SK-N-SH (cell line): ENCODE measurements at regions not wholly inside any gene's neighbourhood (a gene's known extent, or its start where the extent isn't known, plus 50 kb on each side); places are given as distances from the start of the nearest gene placed in this dataset.

Experiments
- CTCF ChIA-PET: fragments of 300-600, 350-600 bp; formaldehyde crosslinking; extraction: SDS; loops from one replicate; lab custom pipeline; 2021; lab: Yijun Ruan, JAX
- POLR2A ChIA-PET: fragments of 350-600 bp; sonication (Branson Sonifier 250); formaldehyde crosslinking; extraction: SDS; loops from one replicate; lab custom pipeline; 2020; ENCODE audit warnings: antibody characterized with exemption, inconsistent platforms; lab: Yijun Ruan, JAX
- DNase-seq: peaks from one replicate; pipeline ENCODE4 v3.0.0; 2012
- H2AFZ ChIP-seq: fragments of 200-600 bp; sonication (generic); 2 replicates; pipeline ENCODE4 v1.8.1; 2016; ENCODE audit warnings: antibody characterized with exemption, mild to moderate bottlenecking, low read depth
- H3F3A ChIP-seq: fragments of 200-600 bp; sonication (generic); replicated peaks from 2 replicates; pipeline ENCODE3; 2016; ENCODE audit warnings: antibody characterized with exemption, mild to moderate bottlenecking; ENCODE audit not compliant: insufficient read depth
- H3K27ac ChIP-seq, 2 experiments: fragments of 200-500 bp in 1 of 2; fragments of 200-600 bp in 1 of 2; sonication (Bioruptor generic) in 1 of 2; sonication (generic), shearing (Covaris generic) in 1 of 2; 2 replicates each; pipeline versions ENCODE4 v1.5.1 to v1.6.1; 2014 to 2016; ENCODE audit warnings: low read depth in 2 of 2, inconsistent platforms in 1 of 2, low read length in 1 of 2, mild to moderate bottlenecking in 1 of 2, mixed read lengths in 1 of 2
- H3K27me3 ChIP-seq: fragments of 200-600 bp; sonication (generic), shearing (Covaris generic); 2 replicates; pipeline ENCODE4 v1.6.1; 2016; ENCODE audit warnings: mixed run types; ENCODE audit not compliant: insufficient read depth
- H3K36me3 ChIP-seq, 2 experiments: fragments of 200-500 bp in 1 of 2; fragments of 200-600 bp in 1 of 2; sonication (Bioruptor generic) in 1 of 2; sonication (generic) in 1 of 2; replicated peaks in 1 of 2; 2 replicates each; pipeline versions ENCODE3 to v1.5.1; 2014 to 2016; ENCODE audit warnings: low read length in 1 of 2, mild to moderate bottlenecking in 1 of 2; ENCODE audit not compliant: insufficient read depth in 2 of 2, control insufficient read depth in 1 of 2
- H3K4me1 ChIP-seq, 2 experiments: fragments of 200-500 bp in 1 of 2; fragments of 200-600 bp in 1 of 2; sonication (Bioruptor generic) in 1 of 2; sonication (generic), shearing (Covaris generic) in 1 of 2; 2 replicates each; pipeline versions ENCODE4 v1.5.1 to v1.6.1; 2014 to 2016; ENCODE audit warnings: low read depth in 1 of 2, low read length in 1 of 2, mixed run types in 1 of 2; ENCODE audit not compliant: insufficient read depth in 2 of 2, control insufficient read depth in 1 of 2
- H3K4me2 ChIP-seq: fragments of 200-600 bp; sonication (generic), shearing (Covaris generic); 2 replicates; pipeline ENCODE4 v1.6.1; 2017; ENCODE audit warnings: mixed run types
- H3K4me3 ChIP-seq, 2 experiments: fragments of 200-500 bp in 1 of 2; fragments of 200-600 bp in 1 of 2; sonication (Bioruptor generic) in 1 of 2; sonication (generic), shearing (Covaris generic) in 1 of 2; 2 replicates each; pipeline versions ENCODE4 v1.5.1 to v1.8.1; 2014 to 2016; ENCODE audit warnings: low read depth in 2 of 2, inconsistent platforms in 1 of 2, low read length in 1 of 2, mild to moderate bottlenecking in 1 of 2, mixed read lengths in 1 of 2, moderate library complexity in 1 of 2
- H3K79me2 ChIP-seq: fragments of 200-600 bp; sonication (generic); 2 replicates; pipeline ENCODE4 v1.8.1; 2017; ENCODE audit warnings: mild to moderate bottlenecking; ENCODE audit not compliant: insufficient read depth
- H3K9ac ChIP-seq: fragments of 200-600 bp; sonication (generic); 2 replicates; pipeline ENCODE4 v1.6.1; 2017; ENCODE audit warnings: mixed run types
- H3K9me2 ChIP-seq: fragments of 200-600 bp; sonication (generic); 2 replicates; pipeline ENCODE4 v1.6.1; 2017; ENCODE audit warnings: mixed run types
- H3K9me3 ChIP-seq: fragments of 200-600 bp; sonication (generic); 2 replicates; pipeline ENCODE4 v1.6.1; 2017; ENCODE audit warnings: mixed run types, mild to moderate bottlenecking, moderate library complexity
- H4K20me1 ChIP-seq: fragments of 200-600 bp; sonication (generic); 2 replicates; pipeline ENCODE4 v1.6.1; 2017; ENCODE audit warnings: mild to moderate bottlenecking, mixed run types; ENCODE audit not compliant: insufficient read depth
- CHD2 ChIP-seq: fragments of 150-350 bp; IDR thresholded peaks from 2 replicates; pipeline ENCODE4 v1.6.1; 2018; ENCODE audit warnings: low read length; ENCODE audit not compliant: partially characterized antibody
- ELF1 ChIP-seq: IDR thresholded peaks from 2 replicates; pipeline ENCODE4 v1.4.0; 2012
- EP300 ChIP-seq, 2 experiments: IDR thresholded peaks; 2 replicates each; pipeline versions ENCODE4 v1.4.0 to v1.6.1; 2012; ENCODE audit warnings: borderline replicate concordance in 1 of 2, low read depth in 1 of 2, low read length in 1 of 2
- GABPA ChIP-seq: IDR thresholded peaks from 2 replicates; pipeline ENCODE4 v1.4.0; 2012; ENCODE audit warnings: low read depth, mild to moderate bottlenecking
- JUND ChIP-seq: IDR thresholded peaks from 2 replicates; pipeline ENCODE4 v1.4.0; 2012
- MXI1 ChIP-seq: IDR thresholded peaks from 2 replicates; pipeline ENCODE4 v1.6.1; 2012; ENCODE audit warnings: mild to moderate bottlenecking, low read depth, low read length, improper control_type of control experiment
- NRF1 ChIP-seq: IDR thresholded peaks from 2 replicates; pipeline ENCODE4 v1.6.1; 2012; ENCODE audit warnings: low read depth, mild to moderate bottlenecking, low read length
- POLR2AphosphoS5 ChIP-seq: IDR thresholded peaks from 2 replicates; pipeline ENCODE4 v1.6.1; 2012; ENCODE audit warnings: low read depth, low read length
- RAD21 ChIP-seq: IDR thresholded peaks from 2 replicates; pipeline ENCODE4 v1.6.1; 2012; ENCODE audit warnings: mild to moderate bottlenecking, low read length
- RCOR1 ChIP-seq: fragments of 150-350 bp; IDR thresholded peaks from 2 replicates; pipeline ENCODE4 v1.6.1; 2017; ENCODE audit warnings: antibody characterized with exemption, low read length
- RFX5 ChIP-seq: IDR thresholded peaks from 2 replicates; pipeline ENCODE4 v1.6.1; 2012; ENCODE audit warnings: mild to moderate bottlenecking, improper control_type of control experiment, low read length
- SIN3A ChIP-seq: IDR thresholded peaks from 2 replicates; pipeline ENCODE4 v1.6.1; 2012; ENCODE audit warnings: low read depth, mild to moderate bottlenecking, low read length, moderate library complexity, borderline replicate concordance
- SMC3 ChIP-seq: IDR thresholded peaks from 2 replicates; pipeline ENCODE4 v1.6.1; 2012; ENCODE audit warnings: low read depth, low read length, improper control_type of control experiment
- TAF1 ChIP-seq: IDR thresholded peaks from 2 replicates; pipeline ENCODE4 v1.6.1; 2012; ENCODE audit warnings: low read depth, mild to moderate bottlenecking, low read length, moderate library complexity, borderline replicate concordance
- YY1 ChIP-seq: IDR thresholded peaks from 2 replicates; pipeline ENCODE4 v1.4.0; 2012; ENCODE audit warnings: low read depth, mild to moderate bottlenecking
- WGBS: methylation state at CpG from one replicate; pipeline ENCODE4 v1.1.6; 2017; ENCODE audit warnings: low lambda C conversion rate; 5-methylcytosine and 5-hydroxymethylcytosine counted together
- TF ChIP-seq, protein P1 (sequence below): IDR thresholded peaks from 2 replicates; pipeline ENCODE4; 2012
- TF ChIP-seq, protein P2 (sequence below): IDR thresholded peaks from 2 replicates; pipeline ENCODE4 v1.4.0; 2012; ENCODE audit warnings: low read depth, borderline replicate concordance
- TF ChIP-seq, protein P3 (sequence below): IDR thresholded peaks from 2 replicates; pipeline ENCODE4 v1.4.0; 2012; ENCODE audit warnings: low read depth, borderline replicate concordance
- TF ChIP-seq, protein P4 (sequence below): fragments of 150-350 bp; IDR thresholded peaks from 2 replicates; pipeline ENCODE4 v1.6.1; 2017; ENCODE audit warnings: antibody characterized with exemption, low read length, low read depth, borderline replicate concordance
- TF ChIP-seq, protein P5 (sequence below): fragments of 200-600 bp; sonication (generic); IDR thresholded peaks from 2 replicates; pipeline ENCODE4 v1.6.1; 2017; ENCODE audit warnings: antibody characterized with exemption, mild to moderate bottlenecking, moderate library complexity

DNA sequence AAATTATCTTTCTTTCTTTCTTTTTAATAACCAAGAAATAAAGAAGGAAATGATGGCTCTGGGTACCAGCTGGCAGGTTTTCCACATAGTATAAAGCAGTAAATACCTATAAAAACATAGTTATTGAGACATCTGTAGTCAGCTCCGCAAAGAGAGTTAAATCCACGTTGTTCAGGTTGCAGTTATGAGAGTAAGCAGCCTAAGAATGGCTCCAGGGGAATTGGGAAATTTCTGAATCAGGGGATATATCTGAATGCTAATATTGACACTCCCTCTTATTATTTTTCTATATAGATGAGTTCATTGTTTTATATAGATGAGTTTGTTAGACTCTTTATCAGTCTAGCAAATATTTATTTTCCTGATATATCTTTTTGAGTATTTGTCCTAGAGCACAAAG lies 322.0 kb upstream of the LRRC4C start:
- Histone ChIP-seq H3K79me2 (no peaks in the 10 kb centered on the region), H3K9ac (no peak overlapping the region), H3K4me3 (no peak overlapping the region), H3K9me2 (no peaks in the 10 kb centered on the region), H3K27ac (no peak overlapping the region), H3K4me1 (no peaks in the 10 kb centered on the region), H3K9me3 (no peaks in the 10 kb centered on the region), H3K4me2 (no peak overlapping the region), H4K20me1 (no peaks in the 10 kb centered on the region), H3K27me3 (no peaks in the 10 kb centered on the region), H3F3A (no peaks in the 10 kb centered on the region), H3K36me3 (no peaks in the 10 kb centered on the region), H2AFZ (no peak overlapping the region)
- ChIA-PET POLR2A (no interaction called here), CTCF (interaction anchor here (0.9 to 1.6 kb wide), 3 partner anchors 9 to 11 kb away, joined by 3 to 4 read pairs (median 3); no protein-coding TSS in a partner anchor)
- 4% methylated on average over 2 of the region's 2 CpGs for WGBS
- TF ChIP-seq RCOR1 (no peak), TAF1 (no peak), GABPA (no peak), NRF1 (no peak), ELF1 (no peak)
- TF ChIP-seq, protein P1, sequence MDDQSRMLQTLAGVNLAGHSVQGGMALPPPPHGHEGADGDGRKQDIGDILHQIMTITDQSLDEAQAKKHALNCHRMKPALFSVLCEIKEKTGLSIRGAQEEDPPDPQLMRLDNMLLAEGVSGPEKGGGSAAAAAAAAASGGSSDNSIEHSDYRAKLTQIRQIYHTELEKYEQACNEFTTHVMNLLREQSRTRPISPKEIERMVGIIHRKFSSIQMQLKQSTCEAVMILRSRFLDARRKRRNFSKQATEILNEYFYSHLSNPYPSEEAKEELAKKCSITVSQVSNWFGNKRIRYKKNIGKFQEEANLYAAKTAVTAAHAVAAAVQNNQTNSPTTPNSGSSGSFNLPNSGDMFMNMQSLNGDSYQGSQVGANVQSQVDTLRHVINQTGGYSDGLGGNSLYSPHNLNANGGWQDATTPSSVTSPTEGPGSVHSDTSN: no peak
- TF ChIP-seq, protein P2, sequence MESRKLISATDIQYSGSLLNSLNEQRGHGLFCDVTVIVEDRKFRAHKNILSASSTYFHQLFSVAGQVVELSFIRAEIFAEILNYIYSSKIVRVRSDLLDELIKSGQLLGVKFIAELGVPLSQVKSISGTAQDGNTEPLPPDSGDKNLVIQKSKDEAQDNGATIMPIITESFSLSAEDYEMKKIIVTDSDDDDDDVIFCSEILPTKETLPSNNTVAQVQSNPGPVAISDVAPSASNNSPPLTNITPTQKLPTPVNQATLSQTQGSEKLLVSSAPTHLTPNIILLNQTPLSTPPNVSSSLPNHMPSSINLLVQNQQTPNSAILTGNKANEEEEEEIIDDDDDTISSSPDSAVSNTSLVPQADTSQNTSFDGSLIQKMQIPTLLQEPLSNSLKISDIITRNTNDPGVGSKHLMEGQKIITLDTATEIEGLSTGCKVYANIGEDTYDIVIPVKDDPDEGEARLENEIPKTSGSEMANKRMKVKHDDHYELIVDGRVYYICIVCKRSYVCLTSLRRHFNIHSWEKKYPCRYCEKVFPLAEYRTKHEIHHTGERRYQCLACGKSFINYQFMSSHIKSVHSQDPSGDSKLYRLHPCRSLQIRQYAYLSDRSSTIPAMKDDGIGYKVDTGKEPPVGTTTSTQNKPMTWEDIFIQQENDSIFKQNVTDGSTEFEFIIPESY: no peak
- no peak for DNase-seq

DNA sequence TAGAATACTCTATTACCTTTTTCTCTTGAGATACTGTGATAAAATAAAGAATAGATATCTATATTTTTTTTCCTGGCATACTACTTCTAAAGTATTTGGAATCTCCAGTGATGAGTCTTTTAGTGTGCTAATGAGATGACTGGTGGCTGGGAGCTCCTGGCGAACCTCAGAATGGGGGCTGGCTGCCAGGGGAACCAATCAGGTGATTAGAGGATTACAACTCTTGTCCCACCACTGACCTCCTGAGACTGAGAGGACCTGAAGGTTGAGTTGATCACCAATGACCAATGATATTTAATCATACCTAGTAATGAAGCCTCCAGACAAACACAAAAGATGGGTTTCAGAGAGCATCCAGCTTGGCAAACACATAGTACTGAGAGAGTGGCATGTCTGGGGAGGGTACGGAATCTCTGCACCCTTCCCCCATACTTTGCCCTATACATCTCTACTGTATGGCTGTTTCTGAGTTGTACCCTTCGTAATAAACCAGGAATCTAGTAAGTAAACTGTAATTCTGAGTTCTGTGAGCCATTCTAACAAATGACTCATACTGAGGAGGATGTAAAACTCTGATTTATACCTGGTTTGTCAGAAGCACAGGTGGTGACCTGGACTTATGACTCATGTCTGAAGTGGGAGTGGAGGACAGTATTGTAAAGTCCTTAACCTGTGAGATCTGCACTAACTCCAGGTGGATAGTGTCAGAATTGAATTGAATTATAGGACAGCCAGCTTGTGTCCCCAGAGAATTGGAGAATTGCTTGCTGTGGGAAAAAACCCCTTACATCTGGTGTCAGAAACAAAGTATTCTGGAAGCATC lies 325.3 kb upstream of the LRRC4C start:
- no peak overlapping the region for H2AFZ ChIP-seq
- ChIA-PET POLR2A (no interaction called here), CTCF (no interaction called here)
- H3K4me1 ChIP-seq: no peaks in the 10 kb centered on the region
- no peaks in the 10 kb centered on the region for H3F3A ChIP-seq
- H3K9ac ChIP-seq: no peak overlapping the region
- H3K27ac ChIP-seq: no peak overlapping the region
- DNase-seq: no peak
- TF ChIP-seq SMC3: no peak
- TF ChIP-seq, protein P3, sequence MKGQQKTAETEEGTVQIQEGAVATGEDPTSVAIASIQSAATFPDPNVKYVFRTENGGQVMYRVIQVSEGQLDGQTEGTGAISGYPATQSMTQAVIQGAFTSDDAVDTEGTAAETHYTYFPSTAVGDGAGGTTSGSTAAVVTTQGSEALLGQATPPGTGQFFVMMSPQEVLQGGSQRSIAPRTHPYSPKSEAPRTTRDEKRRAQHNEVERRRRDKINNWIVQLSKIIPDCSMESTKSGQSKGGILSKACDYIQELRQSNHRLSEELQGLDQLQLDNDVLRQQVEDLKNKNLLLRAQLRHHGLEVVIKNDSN: no peak
- TF ChIP-seq YY1: no peak
- TF ChIP-seq GABPA: no peak
- no peak for TF ChIP-seq RFX5
- no peak for TF ChIP-seq CHD2
- no peak for TF ChIP-seq MXI1
- no peak for TF ChIP-seq EP300 (IDR thresholded peaks at IDR 0.05; ENCODE audit: borderline replicate concordance in 1 of 2, low read depth in 1 of 2, low read length in 1 of 2)
- TF ChIP-seq JUND: no peak
- no peak for TF ChIP-seq RAD21
- TF ChIP-seq, protein P1: no peak
- TF ChIP-seq, protein P4, sequence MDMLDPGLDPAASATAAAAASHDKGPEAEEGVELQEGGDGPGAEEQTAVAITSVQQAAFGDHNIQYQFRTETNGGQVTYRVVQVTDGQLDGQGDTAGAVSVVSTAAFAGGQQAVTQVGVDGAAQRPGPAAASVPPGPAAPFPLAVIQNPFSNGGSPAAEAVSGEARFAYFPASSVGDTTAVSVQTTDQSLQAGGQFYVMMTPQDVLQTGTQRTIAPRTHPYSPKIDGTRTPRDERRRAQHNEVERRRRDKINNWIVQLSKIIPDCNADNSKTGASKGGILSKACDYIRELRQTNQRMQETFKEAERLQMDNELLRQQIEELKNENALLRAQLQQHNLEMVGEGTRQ: no peak
- TF ChIP-seq, protein P5, sequence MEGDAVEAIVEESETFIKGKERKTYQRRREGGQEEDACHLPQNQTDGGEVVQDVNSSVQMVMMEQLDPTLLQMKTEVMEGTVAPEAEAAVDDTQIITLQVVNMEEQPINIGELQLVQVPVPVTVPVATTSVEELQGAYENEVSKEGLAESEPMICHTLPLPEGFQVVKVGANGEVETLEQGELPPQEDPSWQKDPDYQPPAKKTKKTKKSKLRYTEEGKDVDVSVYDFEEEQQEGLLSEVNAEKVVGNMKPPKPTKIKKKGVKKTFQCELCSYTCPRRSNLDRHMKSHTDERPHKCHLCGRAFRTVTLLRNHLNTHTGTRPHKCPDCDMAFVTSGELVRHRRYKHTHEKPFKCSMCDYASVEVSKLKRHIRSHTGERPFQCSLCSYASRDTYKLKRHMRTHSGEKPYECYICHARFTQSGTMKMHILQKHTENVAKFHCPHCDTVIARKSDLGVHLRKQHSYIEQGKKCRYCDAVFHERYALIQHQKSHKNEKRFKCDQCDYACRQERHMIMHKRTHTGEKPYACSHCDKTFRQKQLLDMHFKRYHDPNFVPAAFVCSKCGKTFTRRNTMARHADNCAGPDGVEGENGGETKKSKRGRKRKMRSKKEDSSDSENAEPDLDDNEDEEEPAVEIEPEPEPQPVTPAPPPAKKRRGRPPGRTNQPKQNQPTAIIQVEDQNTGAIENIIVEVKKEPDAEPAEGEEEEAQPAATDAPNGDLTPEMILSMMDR: no peak
- no peak for TF ChIP-seq POLR2AphosphoS5
- TF ChIP-seq SIN3A: no peak
- no peaks in the 10 kb centered on the region for H3K9me3 ChIP-seq
- H3K9me2 ChIP-seq: no peaks in the 10 kb centered on the region
- H3K36me3 ChIP-seq: no peaks in the 10 kb centered on the region
- no peak overlapping the region for H3K4me2 ChIP-seq
- H4K20me1 ChIP-seq: no peaks in the 10 kb centered on the region
- no peaks in the 10 kb centered on the region for H3K27me3 ChIP-seq
- no peak overlapping the region for H3K4me3 ChIP-seq
- H3K79me2 ChIP-seq: no peaks in the 10 kb centered on the region
- WGBS: 25% methylated on average over 3 of the region's 3 CpGs
